GM12878 (cell line): ENCODE measurements at regions not wholly inside any gene's neighbourhood (a gene's known extent, or its start where the extent isn't known, plus 50 kb on each side); places are given as distances from the start of the nearest gene placed in this dataset.

ENCODE experiments used
- ATAC-seq: fragments of 200-7000 bp; cut with Tn5 transposase; 3 replicates; pipeline ENCODE4 v1.9.1; 2020; ENCODE audit warnings: mild to moderate bottlenecking, moderate library complexity
- BruUV-seq: library from RNA; stranded (reverse); fragments of 400-500 nt; replicated peaks from 2 replicates; lab custom pipeline; 2021; lab: Mats Ljungman, UMichigan
- CTCF ChIA-PET: fragments of 300-600 bp; sonication (Branson Sonifier 250); formaldehyde crosslinking; extraction: SDS; loops from one replicate; lab custom pipeline; 2021; ENCODE audit warnings: inconsistent platforms; lab: Yijun Ruan, JAX
- POLR2A ChIA-PET: fragments of 350-600 bp; formaldehyde crosslinking; extraction: SDS; loops from one replicate; lab custom pipeline; 2021; ENCODE audit warnings: inconsistent platforms; lab: Charles Lee
- RAD21 ChIA-PET: fragments of 300-600 bp; sonication (Branson Sonifier 250); formaldehyde crosslinking; loops from one replicate; lab custom pipeline; 2023; ENCODE audit warnings: antibody characterized with exemption; ENCODE audit not compliant: unreplicated experiment; lab: Charles Lee
- SMC1A ChIA-PET: fragments of 300-600 bp; sonication (Branson Sonifier 250); formaldehyde crosslinking; loops from one replicate; lab custom pipeline; 2023; ENCODE audit not compliant: unreplicated experiment, uncharacterized antibody; lab: Charles Lee
- DNase-seq: peaks from one replicate; pipeline ENCODE4 v3.0.0-alpha.2; 2011; ENCODE audit warnings: low read depth, low spot score
- FAIRE-seq: peaks from 3 replicates; lab custom pipeline; 2011; peaks lifted over from hg19 to GRCh38; lab: Jason Lieb, UNC
- H2AFZ ChIP-seq: 2 replicates; pipeline ENCODE4 v1.6.0; 2011; ENCODE audit warnings: low read depth, low read length, control low read depth; ENCODE audit not compliant: control insufficient read depth
- H3K27ac ChIP-seq: 2 replicates; pipeline ENCODE4 v1.5.1; 2011; ENCODE audit warnings: control low read depth; ENCODE audit not compliant: control insufficient read depth, insufficient read depth
- H3K27me3 ChIP-seq, 2 experiments: replicated peaks in 1 of 2; 2 replicates each; pipeline versions ENCODE4 v1.6.0 to v1.6.1; 2011; ENCODE audit warnings: low read length in 1 of 2; ENCODE audit not compliant: control insufficient read depth in 2 of 2, insufficient read depth in 2 of 2
- H3K36me3 ChIP-seq, 2 experiments: 2 replicates each; pipeline ENCODE4 v1.5.1; 2011; ENCODE audit warnings: low read length in 1 of 2; ENCODE audit not compliant: control insufficient read depth in 2 of 2, insufficient read depth in 2 of 2
- H3K4me1 ChIP-seq: 2 replicates; pipeline ENCODE4 v1.6.1; 2011; ENCODE audit warnings: mild to moderate bottlenecking, low read length, moderate library complexity, mixed read lengths; ENCODE audit not compliant: control insufficient read depth, insufficient read depth
- H3K4me2 ChIP-seq: 2 replicates; pipeline ENCODE4 v1.6.0; 2011; ENCODE audit warnings: control low read depth; ENCODE audit not compliant: control insufficient read depth, insufficient read depth
- H3K4me3 ChIP-seq: fragments of 200-600 bp; sonication (generic); 2 replicates; pipeline ENCODE4 v1.5.1; 2016
- H3K79me2 ChIP-seq: 2 replicates; pipeline ENCODE4 v1.6.0; 2011; ENCODE audit warnings: low read length; ENCODE audit not compliant: control insufficient read depth, insufficient read depth
- H3K9ac ChIP-seq: 2 replicates; pipeline ENCODE4 v1.8.0; 2011; ENCODE audit warnings: low read length, control low read depth, mixed read lengths; ENCODE audit not compliant: control insufficient read depth, insufficient read depth
- H3K9me3 ChIP-seq: replicated peaks from 3 replicates; pipeline ENCODE4 v1.5.1; 2011; ENCODE audit warnings: mild to moderate bottlenecking, low read length; ENCODE audit not compliant: control insufficient read depth, insufficient read depth
- H4K20me1 ChIP-seq: 2 replicates; pipeline ENCODE4 v1.6.0; 2011; ENCODE audit not compliant: control insufficient read depth, insufficient read depth
- DPF2 ChIP-seq: fragments of 450-650 bp; IDR thresholded peaks from 2 replicates; pipeline ENCODE4 v1.6.1; 2017; ENCODE audit warnings: mild to moderate bottlenecking
- FOXM1 ChIP-seq: IDR thresholded peaks from 2 replicates; pipeline ENCODE4 v1.6.1; 2012; ENCODE audit warnings: low read depth, mild to moderate bottlenecking, inconsistent platforms, low read length, moderate library complexity
- MTA3 ChIP-seq: IDR thresholded peaks from 2 replicates; pipeline ENCODE4 v1.6.1; 2012; ENCODE audit warnings: low read length, inconsistent platforms, borderline replicate concordance
- PML ChIP-seq: IDR thresholded peaks from 2 replicates; pipeline ENCODE4 v1.6.1; 2012; ENCODE audit warnings: low read length, inconsistent platforms
- RBBP5 ChIP-seq: fragments of 200-600 bp; sonication (generic); conservative IDR thresholded peaks from 2 replicates; pipeline ENCODE4 v1.6.1; 2016
- WGBS: methylation state at CpG from one replicate; pipeline ENCODE4 v1.1.6; 2016; ENCODE audit warnings: low lambda C conversion rate; ENCODE audit not compliant: insufficient replicate concordance, insufficient coverage; ENCODE audit errors: missing lambda C conversion rate; 5-methylcytosine and 5-hydroxymethylcytosine counted together
- in situ Hi-C: fragments of 300-500 bp; cut with MboI; formaldehyde crosslinking; loops from 9 replicates; pipeline ENCODE4 v1.14.3; 2018; ENCODE audit warnings: mixed read lengths
- intact Hi-C: fragments of 100-400 bp; cut with micrococcal nuclease; formaldehyde crosslinking; loops from one replicate; pipeline ENCODE4 v1.14.2; 2022; ENCODE audit not compliant: unreplicated experiment
- TF ChIP-seq, protein P1 (sequence below): IDR thresholded peaks from 2 replicates; pipeline ENCODE4 v1.6.1; 2011; ENCODE audit warnings: borderline replicate concordance, low read depth, mild to moderate bottlenecking, moderate library complexity, low read length; ENCODE audit not compliant: insufficient read depth, poor library complexity, severe bottlenecking
- TF ChIP-seq, protein P2 (sequence below): fragments of 450-650 bp; IDR thresholded peaks from 2 replicates; pipeline ENCODE4 v1.6.1; 2016; ENCODE audit warnings: mild to moderate bottlenecking
- TF ChIP-seq, protein P3 (sequence below): fragments of 150-350 bp; IDR thresholded peaks from 2 replicates; pipeline ENCODE4 v1.6.1; 2014; ENCODE audit warnings: mild to moderate bottlenecking, low read depth, low read length
- TF ChIP-seq, protein P4 (sequence below): fragments of 450-650 bp; IDR thresholded peaks from 2 replicates; pipeline ENCODE4 v1.6.1; 2016; ENCODE audit warnings: mild to moderate bottlenecking, moderate library complexity, borderline replicate concordance

DNA sequence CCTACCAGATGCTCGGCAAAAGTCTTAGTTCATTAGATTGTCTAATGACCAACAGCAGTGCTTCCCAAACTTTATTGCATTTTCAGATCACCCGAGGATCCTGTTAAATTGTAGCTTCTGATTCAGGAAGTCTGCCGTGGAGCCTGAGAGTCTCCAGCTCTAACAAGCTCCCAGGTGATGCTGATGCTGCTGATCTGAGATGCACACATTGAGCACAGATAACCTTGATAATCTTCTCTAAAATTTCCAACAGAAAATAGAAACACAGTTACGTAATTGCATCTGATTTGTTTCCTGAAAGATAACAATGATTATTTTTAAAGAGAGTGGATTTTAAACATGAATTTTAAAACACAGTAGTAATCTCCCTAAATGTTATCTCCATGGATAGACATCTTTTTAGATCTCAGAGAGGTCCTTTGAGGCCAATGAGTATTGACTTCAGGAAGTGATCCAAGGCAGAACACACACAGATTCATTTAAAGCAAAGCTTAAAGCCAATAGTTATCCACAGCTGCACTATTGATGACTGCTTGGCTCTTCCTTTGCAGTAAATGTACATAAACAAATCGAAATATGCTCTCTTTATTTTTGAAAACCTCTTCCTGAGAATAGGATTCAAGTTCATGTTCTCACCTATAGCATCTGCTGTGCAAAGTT is 122.8 kb upstream of the TNPO1 start (continued):
- TF ChIP-seq, protein P1, sequence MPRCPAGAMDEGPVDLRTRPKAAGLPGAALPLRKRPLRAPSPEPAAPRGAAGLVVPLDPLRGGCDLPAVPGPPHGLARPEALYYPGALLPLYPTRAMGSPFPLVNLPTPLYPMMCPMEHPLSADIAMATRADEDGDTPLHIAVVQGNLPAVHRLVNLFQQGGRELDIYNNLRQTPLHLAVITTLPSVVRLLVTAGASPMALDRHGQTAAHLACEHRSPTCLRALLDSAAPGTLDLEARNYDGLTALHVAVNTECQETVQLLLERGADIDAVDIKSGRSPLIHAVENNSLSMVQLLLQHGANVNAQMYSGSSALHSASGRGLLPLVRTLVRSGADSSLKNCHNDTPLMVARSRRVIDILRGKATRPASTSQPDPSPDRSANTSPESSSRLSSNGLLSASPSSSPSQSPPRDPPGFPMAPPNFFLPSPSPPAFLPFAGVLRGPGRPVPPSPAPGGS, result no peak
- TF ChIP-seq MTA3, result no peak
- TF ChIP-seq, protein P2, sequence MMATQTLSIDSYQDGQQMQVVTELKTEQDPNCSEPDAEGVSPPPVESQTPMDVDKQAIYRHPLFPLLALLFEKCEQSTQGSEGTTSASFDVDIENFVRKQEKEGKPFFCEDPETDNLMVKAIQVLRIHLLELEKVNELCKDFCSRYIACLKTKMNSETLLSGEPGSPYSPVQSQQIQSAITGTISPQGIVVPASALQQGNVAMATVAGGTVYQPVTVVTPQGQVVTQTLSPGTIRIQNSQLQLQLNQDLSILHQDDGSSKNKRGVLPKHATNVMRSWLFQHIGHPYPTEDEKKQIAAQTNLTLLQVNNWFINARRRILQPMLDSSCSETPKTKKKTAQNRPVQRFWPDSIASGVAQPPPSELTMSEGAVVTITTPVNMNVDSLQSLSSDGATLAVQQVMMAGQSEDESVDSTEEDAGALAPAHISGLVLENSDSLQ, result no peak

DNA sequence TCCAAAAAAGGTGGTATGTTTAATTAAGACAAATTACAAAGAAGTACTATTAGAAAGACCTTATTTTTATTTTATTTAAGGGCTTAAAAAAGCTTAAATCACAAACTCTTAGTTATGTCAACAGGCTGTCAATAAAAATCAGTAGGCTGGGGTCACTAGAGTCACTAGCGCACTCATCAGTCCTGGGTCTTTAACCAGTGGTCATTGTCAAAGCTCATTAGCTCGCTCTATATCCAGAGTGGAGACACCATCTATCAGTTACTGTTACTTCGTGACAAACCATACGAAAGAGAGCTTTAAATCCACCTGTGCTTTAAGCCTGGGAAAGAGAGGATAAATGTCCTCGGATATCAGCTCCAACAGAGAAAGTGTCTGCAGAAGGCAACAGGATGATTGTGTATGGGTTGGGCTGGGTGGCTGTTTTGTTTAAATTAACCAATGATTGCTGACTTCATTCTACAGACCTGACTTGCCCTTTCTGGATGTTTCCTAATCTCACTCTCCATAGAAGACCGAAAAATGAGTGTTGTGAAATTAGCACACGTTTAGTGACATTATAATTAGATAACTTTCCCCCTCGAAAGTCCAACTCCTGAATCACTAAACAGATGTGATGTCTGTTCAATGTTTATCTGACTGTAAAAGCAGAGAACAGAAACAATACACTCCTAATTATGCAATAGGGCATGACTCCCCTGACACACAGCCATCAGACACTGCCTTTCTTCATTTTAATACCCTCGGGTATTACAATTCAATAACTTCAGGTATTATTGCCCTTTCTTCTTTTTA is 123.6 kb upstream of the TNPO1 start:
- ChIA-PET CTCF (interaction anchor here (1.3 kb wide), 1 partner anchor 82 kb away, joined by 3 read pairs; no protein-coding TSS in a partner anchor), RAD21 (no interaction called here), SMC1A (interaction anchor here (1.0 kb wide), 1 partner anchor 32 kb away, joined by 3 read pairs; no protein-coding TSS in a partner anchor), POLR2A (no interaction called here)
- no peak for TF ChIP-seq FOXM1
- TF ChIP-seq, protein P3, sequence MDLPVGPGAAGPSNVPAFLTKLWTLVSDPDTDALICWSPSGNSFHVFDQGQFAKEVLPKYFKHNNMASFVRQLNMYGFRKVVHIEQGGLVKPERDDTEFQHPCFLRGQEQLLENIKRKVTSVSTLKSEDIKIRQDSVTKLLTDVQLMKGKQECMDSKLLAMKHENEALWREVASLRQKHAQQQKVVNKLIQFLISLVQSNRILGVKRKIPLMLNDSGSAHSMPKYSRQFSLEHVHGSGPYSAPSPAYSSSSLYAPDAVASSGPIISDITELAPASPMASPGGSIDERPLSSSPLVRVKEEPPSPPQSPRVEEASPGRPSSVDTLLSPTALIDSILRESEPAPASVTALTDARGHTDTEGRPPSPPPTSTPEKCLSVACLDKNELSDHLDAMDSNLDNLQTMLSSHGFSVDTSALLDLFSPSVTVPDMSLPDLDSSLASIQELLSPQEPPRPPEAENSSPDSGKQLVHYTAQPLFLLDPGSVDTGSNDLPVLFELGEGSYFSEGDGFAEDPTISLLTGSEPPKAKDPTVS, result no peak
- TF ChIP-seq PML, result no peak
- TF ChIP-seq DPF2, result no peak
- TF ChIP-seq, protein P4, sequence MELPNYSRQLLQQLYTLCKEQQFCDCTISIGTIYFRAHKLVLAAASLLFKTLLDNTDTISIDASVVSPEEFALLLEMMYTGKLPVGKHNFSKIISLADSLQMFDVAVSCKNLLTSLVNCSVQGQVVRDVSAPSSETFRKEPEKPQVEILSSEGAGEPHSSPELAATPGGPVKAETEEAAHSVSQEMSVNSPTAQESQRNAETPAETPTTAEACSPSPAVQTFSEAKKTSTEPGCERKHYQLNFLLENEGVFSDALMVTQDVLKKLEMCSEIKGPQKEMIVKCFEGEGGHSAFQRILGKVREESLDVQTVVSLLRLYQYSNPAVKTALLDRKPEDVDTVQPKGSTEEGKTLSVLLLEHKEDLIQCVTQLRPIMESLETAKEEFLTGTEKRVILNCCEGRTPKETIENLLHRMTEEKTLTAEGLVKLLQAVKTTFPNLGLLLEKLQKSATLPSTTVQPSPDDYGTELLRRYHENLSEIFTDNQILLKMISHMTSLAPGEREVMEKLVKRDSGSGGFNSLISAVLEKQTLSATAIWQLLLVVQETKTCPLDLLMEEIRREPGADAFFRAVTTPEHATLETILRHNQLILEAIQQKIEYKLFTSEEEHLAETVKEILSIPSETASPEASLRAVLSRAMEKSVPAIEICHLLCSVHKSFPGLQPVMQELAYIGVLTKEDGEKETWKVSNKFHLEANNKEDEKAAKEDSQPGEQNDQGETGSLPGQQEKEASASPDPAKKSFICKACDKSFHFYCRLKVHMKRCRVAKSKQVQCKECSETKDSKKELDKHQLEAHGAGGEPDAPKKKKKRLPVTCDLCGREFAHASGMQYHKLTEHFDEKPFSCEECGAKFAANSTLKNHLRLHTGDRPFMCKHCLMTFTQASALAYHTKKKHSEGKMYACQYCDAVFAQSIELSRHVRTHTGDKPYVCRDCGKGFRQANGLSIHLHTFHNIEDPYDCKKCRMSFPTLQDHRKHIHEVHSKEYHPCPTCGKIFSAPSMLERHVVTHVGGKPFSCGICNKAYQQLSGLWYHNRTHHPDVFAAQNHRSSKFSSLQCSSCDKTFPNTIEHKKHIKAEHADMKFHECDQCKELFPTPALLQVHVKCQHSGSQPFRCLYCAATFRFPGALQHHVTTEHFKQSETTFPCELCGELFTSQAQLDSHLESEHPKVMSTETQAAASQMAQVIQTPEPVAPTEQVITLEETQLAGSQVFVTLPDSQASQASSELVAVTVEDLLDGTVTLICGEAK, result no peak
- TF ChIP-seq RBBP5, result no peak
- Histone ChIP-seq H3K9me3 (no peaks in the 10 kb centered on the region), H2AFZ (no peak overlapping the region), H3K4me2 (no peak overlapping the region), H3K27ac (no peak overlapping the region), H3K27me3 (no peaks in the 10 kb centered on the region; a peak in 1 of 4 replicates), H3K79me2 (no peaks in the 10 kb centered on the region), H3K4me3 (no peak overlapping the region), H3K36me3 (no peaks in the 10 kb centered on the region), H4K20me1 (no peaks in the 10 kb centered on the region), H3K9ac (no peak overlapping the region), H3K4me1 (no peaks in the 10 kb centered on the region)
- no peak for ATAC-seq
- no peak for FAIRE-seq
- 33% methylated on average over 9 of the region's 9 CpGs for WGBS
- in situ Hi-C loops, result no loop called here
- intact Hi-C loops, result no loop called here
- BruUV-seq, result no TSS peak
- no peak for DNase-seq
